C4-2B (cell line): ENCODE measurements at regions not wholly inside any gene's neighbourhood (a gene's known extent, or its start where the extent isn't known, plus 50 kb on each side); places are given as distances from the start of the nearest gene placed in this dataset.

Source experiments
- CTCF ChIP-seq: fragments of 450-650 bp; conservative IDR thresholded peaks from 2 replicates; pipeline ENCODE4 v1.5.1; 2017; ENCODE audit warnings: mild to moderate bottlenecking
- ZFX ChIP-seq: fragments of 450-650 bp; IDR thresholded peaks from 2 replicates; pipeline ENCODE4 v1.6.1; 2017

DNA sequence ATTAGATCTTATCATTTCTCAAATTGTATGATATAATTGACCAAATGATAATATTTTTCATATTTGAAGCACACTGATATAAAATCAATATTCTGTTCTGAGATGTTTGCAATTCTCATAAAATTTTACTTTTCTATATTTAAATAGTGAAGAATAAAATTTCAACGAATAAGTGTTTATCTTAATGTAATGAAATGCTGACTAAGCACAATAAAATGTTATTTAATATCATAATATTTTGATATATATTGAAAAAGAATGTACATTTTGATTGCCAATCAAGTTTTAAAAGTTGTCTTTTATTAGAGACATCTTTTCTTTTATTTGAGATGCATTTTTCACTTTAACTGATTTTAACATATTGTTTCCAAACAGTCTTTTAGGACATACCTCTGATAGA is 416.1 kb downstream of the TAF11L14 start:
- no peak for TF ChIP-seq CTCF
- no peak for TF ChIP-seq ZFX
